SW 1271 (cell line): ENCODE measurements at regions not wholly inside any gene's neighbourhood (a gene's known extent, or its start where the extent isn't known, plus 50 kb on each side); places are given as distances from the start of the nearest gene placed in this dataset.

Experiments used
- DNase-seq, 2 experiments: peaks; one replicate each; lab custom pipeline; 2025; lab: John Stamatoyannopoulos, UW

GRCh38 chr6:91697010-91697695 lies 1110.3 kb upstream of the MAP3K7 start:
- DNase-seq = no peak

- DNase-seq = no peak
These were observed 1108.3 kb upstream of the MAP3K7 start for GRCh38 chr6:91695221-91695620.

- DNase-seq = no peak
These were observed 1107.3 kb upstream of the MAP3K7 start for GRCh38 chr6:91694016-91694654.

GRCh38 chr6:91691449-91691848 lies 1104.6 kb upstream of the MAP3K7 start:
- no peak for DNase-seq

- no peak for DNase-seq
These were observed 1096.4 kb upstream of the MAP3K7 start for GRCh38 chr6:91683240-91683639.

GRCh38 chr6:91681296-91681695 lies 1094.4 kb upstream of the MAP3K7 start:
- DNase-seq = no peak

- DNase-seq = no peak
These were observed 1092.0 kb upstream of the MAP3K7 start for GRCh38 chr6:91678679-91679446.

GRCh38 chr6:91672201-91672600 lies 1085.3 kb upstream of the MAP3K7 start:
- DNase-seq = no peak

GRCh38 chr6:91669871-91670268 lies 1083.0 kb upstream of the MAP3K7 start:
- no peak for DNase-seq

GRCh38 chr6:91669154-91669870 lies 1082.4 kb upstream of the MAP3K7 start:
- no peak for DNase-seq

- DNase-seq = no peak
These were observed 1080.7 kb upstream of the MAP3K7 start for GRCh38 chr6:91667596-91667995.

GRCh38 chr6:91664327-91664959 lies 1077.6 kb upstream of the MAP3K7 start:
- DNase-seq = no peak

- no peak for DNase-seq
These were observed 1074.0 kb upstream of the MAP3K7 start for GRCh38 chr6:91660893-91661292.

- no peak for DNase-seq
These were observed 1073.0 kb upstream of the MAP3K7 start for GRCh38 chr6:91659891-91660290.

GRCh38 chr6:91654793-91655192 lies 1067.9 kb upstream of the MAP3K7 start:
- DNase-seq = no peak

- DNase-seq = no peak
These were observed 1067.5 kb upstream of the MAP3K7 start for GRCh38 chr6:91654357-91654756.

GRCh38 chr6:91653895-91654294 lies 1067.0 kb upstream of the MAP3K7 start:
- no peak for DNase-seq

GRCh38 chr6:91653076-91653723 lies 1066.3 kb upstream of the MAP3K7 start:
- DNase-seq = no peak

- no peak for DNase-seq
These were observed 1059.8 kb upstream of the MAP3K7 start for GRCh38 chr6:91646649-91647048.

- no peak for DNase-seq
These were observed 1058.9 kb upstream of the MAP3K7 start for GRCh38 chr6:91645811-91646210.

- DNase-seq = no peak
These were observed 1050.3 kb upstream of the MAP3K7 start for GRCh38 chr6:91637217-91637616.
